Head of caudate nucleus (tissue), 42 donors: ENCODE measurements at regions not wholly inside any gene's neighbourhood (a gene's known extent, or its start where the extent isn't known, plus 50 kb on each side); places are given as distances from the start of the nearest gene placed in this dataset.

Experiments
- DNase-seq, 42 donors: peaks; one replicate each; pipeline versions ENCODE4 v3.0.0 to v3.0.0-alpha.2; 2020 to 2021; ENCODE audit warnings: mixed read lengths in 7 of 42
- intact Hi-C: fragments of 100-400 bp; cut with DNase I; formaldehyde crosslinking; loops from one replicate; pipeline ENCODE4 v1.15.0; 2022

GRCh38 chr6:130730600-130730999 is 96.6 kb upstream of the SMLR1 start:
- intact Hi-C loops = no loop called here
- DNase-seq = no peak

GRCh38 chr6:130734161-130734560 is 93.0 kb upstream of the SMLR1 start:
- intact Hi-C loops = no loop called here
- no peak for DNase-seq

- intact Hi-C loops = no loop called here
- DNase-seq = no peak
Measured at GRCh38 chr6:130740308-130740707, 86.9 kb upstream of the SMLR1 start.

- intact Hi-C loops = no loop called here
- DNase-seq = no peak
Measured at GRCh38 chr6:130742131-130742681, 85.0 kb upstream of the SMLR1 start.

GRCh38 chr6:130743175-130743574 is 84.0 kb upstream of the SMLR1 start:
- no peak for DNase-seq
- intact Hi-C loops = no loop called here

- DNase-seq = peak in 1 of 42 donors; percentile 11
- intact Hi-C loops = no loop called here
Measured at GRCh38 chr6:130744576-130745366, 82.4 kb upstream of the SMLR1 start.

- DNase-seq = no peak
- intact Hi-C loops = no loop called here
Measured at GRCh38 chr6:130748041-130748440, 79.2 kb upstream of the SMLR1 start.

- intact Hi-C loops = no loop called here
- no peak for DNase-seq
Measured at GRCh38 chr6:130749402-130749801, 77.8 kb upstream of the SMLR1 start.

GRCh38 chr6:130752267-130752666 is 74.9 kb upstream of the SMLR1 start:
- DNase-seq = no peak
- intact Hi-C loops = no loop called here

- DNase-seq = no peak
- intact Hi-C loops = no loop called here
Measured at GRCh38 chr6:130754786-130755367, 72.3 kb upstream of the SMLR1 start.

- DNase-seq = no peak
- intact Hi-C loops = no loop called here
Measured at GRCh38 chr6:130755368-130756034, 71.7 kb upstream of the SMLR1 start.

GRCh38 chr6:130756824-130757223 is 70.4 kb upstream of the SMLR1 start:
- intact Hi-C loops = no loop called here
- DNase-seq = no peak

GRCh38 chr6:130758813-130759212 is 68.4 kb upstream of the SMLR1 start:
- intact Hi-C loops = no loop called here
- no peak for DNase-seq

GRCh38 chr6:130760006-130760405 is 67.2 kb upstream of the SMLR1 start:
- intact Hi-C loops = no loop called here
- DNase-seq = no peak

GRCh38 chr6:130761286-130761685 is 65.9 kb upstream of the SMLR1 start:
- DNase-seq = no peak
- intact Hi-C loops = no loop called here

- DNase-seq = no peak
- intact Hi-C loops = no loop called here
Measured at GRCh38 chr6:130765181-130765727, 62.0 kb upstream of the SMLR1 start.

GRCh38 chr6:130766239-130767144 is 60.7 kb upstream of the SMLR1 start:
- intact Hi-C loops = no loop called here
- DNase-seq = no peak

- no peak for DNase-seq
- intact Hi-C loops = no loop called here
Measured at GRCh38 chr6:130769861-130770260, 57.3 kb upstream of the SMLR1 start.

GRCh38 chr6:130771741-130772140 is 55.5 kb upstream of the SMLR1 start:
- DNase-seq = no peak
- intact Hi-C loops = no loop called here
